ENCODE measurements at regions not wholly inside any gene's neighbourhood (a gene's known extent, or its start where the extent isn't known, plus 50 kb on each side); places are given as distances from the start of the nearest gene placed in this dataset.

GRCh38 chr12:42978708-42979107 lies 389.2 kb upstream of the PRICKLE1 start:
- H3K36me3 Mint-ChIP-seq = no peaks in the 10 kb centered on the region
- Histone ChIP-seq H3K4me1 (ENCODE audit: control insufficient read depth in 1 of 2, insufficient read depth in 2 of 2, low read length in 2 of 2) (no peaks in the 10 kb centered on the region), H3K27me3 (ENCODE audit: control insufficient read depth in 2 of 2, insufficient read depth in 2 of 2, low read length in 2 of 2) (no peaks in the 10 kb centered on the region), H3K27ac (ENCODE audit: low read depth in 1 of 2, low read length in 2 of 2) (no peak overlapping the region), H4K20me1 (ENCODE audit: insufficient read depth, low read length) (no peaks in the 10 kb centered on the region), H2AFZ (ENCODE audit: insufficient read depth, low read depth, low read length, poor library complexity, severe bottlenecking) (no peak overlapping the region), H3K9ac (ENCODE audit: insufficient read depth, low read length, poor library complexity, severe bottlenecking) (no peak overlapping the region), H3K36me3 (replicated peaks in 1 of 2; ENCODE audit: control insufficient read depth in 1 of 2, insufficient read depth in 2 of 2, low read length in 2 of 2) (no peaks in the 10 kb centered on the region), H3K4me3 (replicated peaks in 1 of 3; ENCODE audit: low read depth in 2 of 3, low read length in 3 of 3) (no peak overlapping the region), H3K9me3 (replicated peaks in 1 of 2; ENCODE audit: control insufficient read depth in 1 of 2, insufficient read depth in 1 of 2, low read length in 2 of 2) (peaks cover 0 to 8% of the 10 kb centered on the region in 2 donors), H3K79me2 (ENCODE audit: insufficient read depth, low read length) (no peaks in the 10 kb centered on the region), H3K4me2 (replicated peaks; ENCODE audit: extremely low read depth, low read length, poor library complexity, severe bottlenecking) (no peak overlapping the region)
- H3K27me3 Mint-ChIP-seq (ENCODE audit: low read depth in 3 of 3) = peaks cover 0 to 2% (median 0%) of the 10 kb centered on the region in 3 donors
- H3K4me3 Mint-ChIP-seq = no peak overlapping the region
- no peak for DNase-seq
- H3K27ac Mint-ChIP-seq = no peak overlapping the region
- no peaks in the 10 kb centered on the region for H3K4me1 Mint-ChIP-seq
- peaks cover 2 to 10% (median 6%) of the 10 kb centered on the region in 7 donors for H3K9me3 Mint-ChIP-seq
- no CpG with 5 or more reads among the region's 1 CpG for WGBS (ENCODE audit: insufficient coverage)
- TF ChIP-seq CTCF (IDR thresholded peaks at IDR 0.05) = no peak
- intact Hi-C loops (cut with micrococcal nuclease) = no loop called here

- H3K4me1 ChIP-seq (ENCODE audit: control insufficient read depth in 1 of 2, insufficient read depth in 2 of 2, low read length in 2 of 2) = no peaks in the 10 kb centered on the region
- H3K4me2 ChIP-seq (replicated peaks; ENCODE audit: extremely low read depth, low read length, poor library complexity, severe bottlenecking) = no peak overlapping the region
- H3K9me3 ChIP-seq (replicated peaks in 1 of 2; ENCODE audit: control insufficient read depth in 1 of 2, insufficient read depth in 1 of 2, low read length in 2 of 2) = peaks cover 5 to 10% of the 10 kb centered on the region in 2 donors
- H3K36me3 ChIP-seq (replicated peaks in 1 of 2; ENCODE audit: control insufficient read depth in 1 of 2, insufficient read depth in 2 of 2, low read length in 2 of 2) = no peaks in the 10 kb centered on the region
- no peaks in the 10 kb centered on the region for H4K20me1 ChIP-seq (ENCODE audit: insufficient read depth, low read length)
- H3K9ac ChIP-seq (ENCODE audit: insufficient read depth, low read length, poor library complexity, severe bottlenecking) = no peak overlapping the region
- intact Hi-C loops (cut with micrococcal nuclease) = no loop called here
- no peak overlapping the region for H3K4me3 ChIP-seq (replicated peaks in 1 of 3; ENCODE audit: low read depth in 2 of 3, low read length in 3 of 3)
- Mint-ChIP-seq H3K27me3 (ENCODE audit: low read depth in 3 of 3) (peaks cover 0 to 2% (median 0%) of the 10 kb centered on the region in 3 donors), H3K27ac (no peak overlapping the region), H3K9me3 (peaks cover 2 to 20% (median 8%) of the 10 kb centered on the region in 7 donors), H3K36me3 (no peaks in the 10 kb centered on the region), H3K4me1 (no peaks in the 10 kb centered on the region), H3K4me3 (no peak overlapping the region)
- no peak overlapping the region for H3K27ac ChIP-seq (ENCODE audit: low read depth in 1 of 2, low read length in 2 of 2)
- no peak for TF ChIP-seq CTCF (IDR thresholded peaks at IDR 0.05)
- WGBS (ENCODE audit: insufficient coverage) = no CpG with 5 or more reads among the region's 1 CpG
- H3K27me3 ChIP-seq (ENCODE audit: control insufficient read depth in 2 of 2, insufficient read depth in 2 of 2, low read length in 2 of 2) = no peaks in the 10 kb centered on the region
- H3K79me2 ChIP-seq (ENCODE audit: insufficient read depth, low read length) = no peaks in the 10 kb centered on the region
- no peak for DNase-seq
- no peak overlapping the region for H2AFZ ChIP-seq (ENCODE audit: insufficient read depth, low read depth, low read length, poor library complexity, severe bottlenecking)
Measured at GRCh38 chr12:42977451-42978230, 388.1 kb upstream of the PRICKLE1 start.
